HFFc6 (cell line): ENCODE measurements at regions not wholly inside any gene's neighbourhood (a gene's known extent, or its start where the extent isn't known, plus 50 kb on each side); places are given as distances from the start of the nearest gene placed in this dataset.

Experiments
- DNase-seq: peaks from one replicate; pipeline ENCODE4 v3.0.0-alpha.2; 2018
- H3K27ac Mint-ChIP-seq: 2 replicates; pipeline ENCODE4 v1.8.0; 2020; ENCODE audit warnings: mild to moderate bottlenecking, mixed read lengths
- H3K27me3 Mint-ChIP-seq: 2 replicates; pipeline ENCODE4 v1.8.0; 2021; ENCODE audit warnings: mild to moderate bottlenecking, moderate library complexity, mixed read lengths; ENCODE audit not compliant: insufficient read depth
- H3K36me3 Mint-ChIP-seq: 2 replicates; pipeline ENCODE4 v1.8.0; 2021; ENCODE audit warnings: low read depth, mixed read lengths
- H3K4me1 Mint-ChIP-seq: 2 replicates; pipeline ENCODE4 v1.8.0; 2020; ENCODE audit warnings: low read depth, mixed read lengths
- H3K4me3 Mint-ChIP-seq: 2 replicates; pipeline ENCODE4 v1.8.0; 2020; ENCODE audit warnings: mild to moderate bottlenecking, moderate library complexity, mixed read lengths
- H3K9me3 Mint-ChIP-seq: 2 replicates; pipeline ENCODE4 v1.8.0; 2020; ENCODE audit warnings: mild to moderate bottlenecking, mixed read lengths
- CTCF ChIP-seq: fragments of 200-600 bp; sonication (generic); IDR thresholded peaks from 2 replicates; pipeline ENCODE4 v1.5.0; 2021; ENCODE audit warnings: antibody characterized with exemption, mild to moderate bottlenecking

GRCh38 chr6:63441266-63441956 is 121.6 kb upstream of the LGSN start:
- Mint-ChIP-seq H3K4me1 (no peaks in the 10 kb centered on the region), H3K4me3 (no peak overlapping the region)

GRCh38 chr6:63442870-63443269 is 123.1 kb upstream of the LGSN start:
- H3K27me3 Mint-ChIP-seq, result peaks cover 5% of the 10 kb centered on the region
- TF ChIP-seq CTCF, result no peak
- no peak overlapping the region for H3K4me3 Mint-ChIP-seq
- peaks cover 6% of the 10 kb centered on the region; the same call in 1 of the 2 replicates for H3K9me3 Mint-ChIP-seq
- DNase-seq, result no peak
- H3K36me3 Mint-ChIP-seq, result no peaks in the 10 kb centered on the region
- H3K4me1 Mint-ChIP-seq, result no peaks in the 10 kb centered on the region
- H3K27ac Mint-ChIP-seq, result no peak overlapping the region

More at GRCh38 chr6:63441266-63441956, 121.6 kb upstream of the LGSN start:
- TF ChIP-seq CTCF, result no peak
- Mint-ChIP-seq H3K27me3 (peaks cover 5% of the 10 kb centered on the region), H3K36me3 (no peaks in the 10 kb centered on the region), H3K9me3 (peaks cover 6% of the 10 kb centered on the region; the same call in 1 of the 2 replicates), H3K27ac (no peak overlapping the region)
- DNase-seq, result no peak

GRCh38 chr6:63444768-63445167 is 125.0 kb upstream of the LGSN start:
- Mint-ChIP-seq H3K27me3 (peaks cover 5% of the 10 kb centered on the region), H3K4me3 (no peak overlapping the region), H3K36me3 (no peaks in the 10 kb centered on the region), H3K9me3 (peaks cover 6% of the 10 kb centered on the region; the same call in 1 of the 2 replicates), H3K27ac (no peak overlapping the region), H3K4me1 (no peaks in the 10 kb centered on the region)
- no peak for DNase-seq
- no peak for TF ChIP-seq CTCF

DNA sequence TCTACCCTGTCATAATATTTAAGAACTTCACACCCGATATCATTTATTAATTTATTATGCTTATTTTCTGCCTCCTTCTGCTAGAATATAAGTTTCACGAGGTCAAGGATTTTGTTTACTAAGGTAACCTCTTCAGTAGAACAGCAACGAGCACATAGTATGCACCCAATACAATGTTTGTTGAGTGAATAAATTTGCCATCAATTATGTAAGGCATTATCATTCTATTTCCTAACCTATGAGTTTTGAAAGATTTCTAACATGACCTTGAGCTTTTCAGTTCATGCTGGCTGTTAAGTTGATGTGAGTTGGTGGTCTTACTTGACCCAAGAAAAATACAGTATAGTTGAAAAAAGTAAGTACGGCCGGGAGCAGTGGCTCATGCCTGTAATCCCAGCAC is 125.9 kb upstream of the LOC128125822 start:
- Mint-ChIP-seq H3K9me3 (peaks cover 4% of the 10 kb centered on the region; the same call in 1 of the 2 replicates), H3K4me3 (no peak overlapping the region), H3K36me3 (no peaks in the 10 kb centered on the region), H3K4me1 (no peaks in the 10 kb centered on the region), H3K27me3 (peaks cover 5% of the 10 kb centered on the region), H3K27ac (no peak overlapping the region)
- TF ChIP-seq CTCF, result no peak
- DNase-seq, result no peak

GRCh38 chr6:63447134-63447533 is 125.1 kb upstream of the LOC128125822 start:
- DNase-seq, result no peak
- Mint-ChIP-seq H3K27me3 (peaks cover 2% of the 10 kb centered on the region; the same call in 1 of the 2 replicates), H3K9me3 (no peaks in the 10 kb centered on the region; the same call in 1 of the 2 replicates), H3K4me3 (no peak overlapping the region), H3K4me1 (no peaks in the 10 kb centered on the region), H3K36me3 (no peaks in the 10 kb centered on the region), H3K27ac (no peak overlapping the region)
- no peak for TF ChIP-seq CTCF
